Chondrocyte (in vitro differentiated cells): ENCODE measurements at regions not wholly inside any gene's neighbourhood (a gene's known extent, or its start where the extent isn't known, plus 50 kb on each side); places are given as distances from the start of the nearest gene placed in this dataset.
"Not testable (repeated sequence)": the region's sequence is repeated elsewhere in the genome, so short reads cannot be mapped to it uniquely, and the experiment has no call there.

Source experiments
- DNase-seq: peaks from one replicate; pipeline ENCODE4 v3.0.0; 2021; ENCODE audit warnings: mixed read lengths, low spot score
- H3K27ac Mint-ChIP-seq: one replicate; pipeline ENCODE4 v1.8.0; 2021; ENCODE audit warnings: mild to moderate bottlenecking, moderate library complexity, mixed read lengths; ENCODE audit not compliant: unreplicated experiment
- H3K27me3 Mint-ChIP-seq: 2 replicates; pipeline ENCODE4 v1.8.0; 2021; ENCODE audit warnings: low read depth, mixed read lengths
- H3K36me3 Mint-ChIP-seq: 2 replicates; pipeline ENCODE4 v1.8.0; 2021; ENCODE audit warnings: low read depth, mixed read lengths
- H3K4me1 Mint-ChIP-seq: 2 replicates; pipeline ENCODE4 v1.8.0; 2021; ENCODE audit warnings: low read depth, mild to moderate bottlenecking, mixed read lengths
- H3K4me3 Mint-ChIP-seq: one replicate; pipeline ENCODE4 v1.8.0; 2021; ENCODE audit warnings: mild to moderate bottlenecking, moderate library complexity, mixed read lengths; ENCODE audit not compliant: unreplicated experiment
- H3K9me3 Mint-ChIP-seq: 2 replicates; pipeline ENCODE4 v1.8.0; 2021; ENCODE audit warnings: low read depth, mixed read lengths
- TF ChIP-seq, protein P1 (sequence below): fragments of 200-600 bp; sonication (generic); IDR thresholded peaks from 2 replicates; pipeline ENCODE4 v1.5.0; 2021; ENCODE audit warnings: antibody characterized with exemption, mild to moderate bottlenecking, moderate library complexity

DNA sequence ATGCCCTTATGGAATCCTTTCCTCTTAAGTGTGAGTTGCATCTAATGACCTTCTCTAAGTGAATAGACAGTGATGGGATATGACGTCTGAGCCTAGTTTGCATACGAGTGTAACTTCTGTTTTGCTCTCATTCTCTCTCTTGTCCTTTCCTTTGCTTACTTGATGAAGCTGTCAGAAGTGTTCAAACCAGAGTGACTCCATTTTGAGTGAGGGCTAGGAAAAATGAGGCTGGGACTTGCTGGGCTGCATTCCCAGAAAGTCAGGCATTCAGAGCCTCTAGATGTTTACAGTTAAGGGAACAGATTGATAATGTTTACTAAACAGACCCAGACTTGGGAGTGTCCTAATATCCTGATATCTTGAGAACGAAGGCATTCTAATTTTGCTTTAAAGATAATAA, 311.2 kb upstream of the SOX4 start:
- not testable (repeated sequence) for H3K9me3 Mint-ChIP-seq, H3K27ac Mint-ChIP-seq, DNase-seq, H3K36me3 Mint-ChIP-seq, H3K4me1 Mint-ChIP-seq, H3K27me3 Mint-ChIP-seq, H3K4me3 Mint-ChIP-seq

DNA sequence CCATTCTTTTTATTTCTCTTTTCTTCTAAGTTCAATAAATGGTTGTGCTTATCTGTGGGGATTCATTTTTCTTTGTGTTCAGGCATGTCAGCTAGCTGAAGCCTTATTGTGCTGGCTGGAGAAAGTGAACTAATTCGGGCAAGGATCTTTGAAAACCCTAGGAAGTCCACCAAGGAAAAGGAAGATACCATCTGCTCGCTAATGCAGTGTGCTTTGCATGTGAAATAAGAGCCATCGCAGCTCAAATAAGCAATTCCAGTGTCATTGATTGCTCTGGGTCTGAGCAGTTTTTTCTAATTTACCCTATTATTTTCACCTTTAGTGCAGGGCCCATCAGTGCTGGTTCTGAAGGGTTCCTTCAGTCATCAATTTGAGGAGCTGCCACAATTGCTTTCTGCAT, 309.4 kb upstream of the SOX4 start:
- Mint-ChIP-seq H3K36me3 (no peaks in the 10 kb centered on the region), H3K27me3 (no peaks in the 10 kb centered on the region)
- TF ChIP-seq, protein P1, sequence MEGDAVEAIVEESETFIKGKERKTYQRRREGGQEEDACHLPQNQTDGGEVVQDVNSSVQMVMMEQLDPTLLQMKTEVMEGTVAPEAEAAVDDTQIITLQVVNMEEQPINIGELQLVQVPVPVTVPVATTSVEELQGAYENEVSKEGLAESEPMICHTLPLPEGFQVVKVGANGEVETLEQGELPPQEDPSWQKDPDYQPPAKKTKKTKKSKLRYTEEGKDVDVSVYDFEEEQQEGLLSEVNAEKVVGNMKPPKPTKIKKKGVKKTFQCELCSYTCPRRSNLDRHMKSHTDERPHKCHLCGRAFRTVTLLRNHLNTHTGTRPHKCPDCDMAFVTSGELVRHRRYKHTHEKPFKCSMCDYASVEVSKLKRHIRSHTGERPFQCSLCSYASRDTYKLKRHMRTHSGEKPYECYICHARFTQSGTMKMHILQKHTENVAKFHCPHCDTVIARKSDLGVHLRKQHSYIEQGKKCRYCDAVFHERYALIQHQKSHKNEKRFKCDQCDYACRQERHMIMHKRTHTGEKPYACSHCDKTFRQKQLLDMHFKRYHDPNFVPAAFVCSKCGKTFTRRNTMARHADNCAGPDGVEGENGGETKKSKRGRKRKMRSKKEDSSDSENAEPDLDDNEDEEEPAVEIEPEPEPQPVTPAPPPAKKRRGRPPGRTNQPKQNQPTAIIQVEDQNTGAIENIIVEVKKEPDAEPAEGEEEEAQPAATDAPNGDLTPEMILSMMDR = no peak

DNA sequence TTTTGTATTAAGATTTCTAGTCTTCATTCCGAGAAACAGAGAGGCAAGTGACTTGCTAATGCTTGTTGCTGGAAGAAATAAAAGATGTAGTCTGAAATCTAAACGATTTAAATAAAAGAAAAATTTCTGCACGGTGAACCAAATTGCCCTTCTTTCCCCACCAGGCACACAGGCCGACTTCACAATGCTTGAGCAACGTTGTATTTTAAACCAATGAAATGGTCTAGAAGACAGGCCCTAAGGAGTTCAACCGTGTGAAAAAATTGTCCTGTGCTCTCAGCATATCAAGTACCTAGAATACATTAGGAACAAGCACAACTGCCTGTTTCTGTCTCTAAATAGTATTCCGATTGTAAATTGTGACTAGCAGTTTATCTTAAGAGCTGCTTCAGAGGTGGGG, 308.8 kb upstream of the SOX4 start:
- Mint-ChIP-seq H3K27me3 (no peaks in the 10 kb centered on the region), H3K36me3 (no peaks in the 10 kb centered on the region), H3K4me1 (peaks cover 5% of the 10 kb centered on the region), H3K4me3 (no peak overlapping the region), H3K27ac (no peak overlapping the region), H3K9me3 (peaks cover 2% of the 10 kb centered on the region)
- TF ChIP-seq, protein P1 = no peak
- DNase-seq = no peak

More for the DNA sequence above, 309.4 kb upstream of the SOX4 start:
- no peak for DNase-seq
- no peak overlapping the region for H3K4me3 Mint-ChIP-seq
- peaks cover 2% of the 10 kb centered on the region for H3K9me3 Mint-ChIP-seq
- H3K27ac Mint-ChIP-seq = no peak overlapping the region
- peaks cover 5% of the 10 kb centered on the region for H3K4me1 Mint-ChIP-seq

DNA sequence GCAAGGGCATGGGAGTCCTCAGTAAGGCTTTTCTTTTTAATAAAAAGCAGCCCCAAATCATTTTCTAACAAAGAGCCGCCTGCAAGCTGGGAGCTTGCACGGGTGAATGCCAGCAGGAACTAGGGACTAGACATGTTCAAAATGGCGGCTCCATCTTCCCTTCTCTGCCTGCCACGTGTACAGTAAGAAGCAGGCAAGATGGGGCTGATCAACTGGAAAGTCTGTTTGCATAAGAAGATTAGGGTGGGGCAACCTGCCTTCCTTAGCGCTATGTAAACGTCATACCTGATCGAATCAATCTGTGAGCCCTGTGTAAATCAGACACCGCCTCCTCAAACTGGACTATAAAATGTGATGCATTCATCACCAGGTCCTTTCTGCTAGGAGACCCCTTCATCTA, 299.4 kb upstream of the SOX4 start:
- Mint-ChIP-seq H3K9me3 (no peaks in the 10 kb centered on the region), H3K4me1 (no peaks in the 10 kb centered on the region), H3K27me3 (no peaks in the 10 kb centered on the region), H3K4me3 (no peak overlapping the region), H3K27ac (no peak overlapping the region), H3K36me3 (no peaks in the 10 kb centered on the region)
- TF ChIP-seq, protein P1 = no peak
- DNase-seq = no peak

DNA sequence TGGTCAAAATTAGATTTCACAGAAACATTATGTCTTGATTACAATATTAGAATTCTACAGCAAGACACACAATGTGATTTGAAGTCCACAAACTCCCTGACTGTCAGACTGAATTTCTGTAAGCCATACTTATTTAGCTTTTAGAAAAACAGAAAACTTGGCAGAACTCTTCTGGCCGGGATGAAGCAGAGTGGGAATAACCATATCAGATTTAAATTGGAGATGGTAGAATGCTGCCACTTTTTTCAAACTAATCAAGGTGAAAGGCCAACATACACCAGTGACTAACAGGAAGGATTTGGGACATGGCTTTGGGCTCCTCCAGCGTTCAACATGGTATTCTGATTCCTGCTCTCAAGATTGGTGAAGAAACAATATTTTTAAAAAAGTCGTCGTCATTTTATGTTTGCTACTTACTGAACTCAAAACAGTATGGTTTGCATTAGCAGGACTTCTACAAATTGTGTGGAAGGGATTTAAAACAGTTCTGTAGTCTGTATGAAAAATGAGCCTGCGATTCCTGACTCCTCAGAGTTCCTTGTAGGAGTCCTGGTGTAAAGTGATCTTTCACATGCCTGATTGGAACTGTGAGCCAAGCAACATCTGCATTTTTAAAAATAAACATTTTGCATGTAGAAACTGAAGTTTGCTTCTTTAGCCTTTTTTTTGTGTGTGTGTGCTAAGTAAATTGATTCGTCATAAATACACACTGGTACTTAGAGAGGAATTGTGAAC, 297.9 kb upstream of the SOX4 start:
- peaks cover 3% of the 10 kb centered on the region for H3K36me3 Mint-ChIP-seq
- H3K4me3 Mint-ChIP-seq = no peak overlapping the region
- no peaks in the 10 kb centered on the region for H3K27me3 Mint-ChIP-seq
- H3K9me3 Mint-ChIP-seq = peaks cover 10% of the 10 kb centered on the region
- no peaks in the 10 kb centered on the region for H3K4me1 Mint-ChIP-seq
- H3K27ac Mint-ChIP-seq = no peak overlapping the region
- TF ChIP-seq, protein P1 = no peak
- no peak for DNase-seq

DNA sequence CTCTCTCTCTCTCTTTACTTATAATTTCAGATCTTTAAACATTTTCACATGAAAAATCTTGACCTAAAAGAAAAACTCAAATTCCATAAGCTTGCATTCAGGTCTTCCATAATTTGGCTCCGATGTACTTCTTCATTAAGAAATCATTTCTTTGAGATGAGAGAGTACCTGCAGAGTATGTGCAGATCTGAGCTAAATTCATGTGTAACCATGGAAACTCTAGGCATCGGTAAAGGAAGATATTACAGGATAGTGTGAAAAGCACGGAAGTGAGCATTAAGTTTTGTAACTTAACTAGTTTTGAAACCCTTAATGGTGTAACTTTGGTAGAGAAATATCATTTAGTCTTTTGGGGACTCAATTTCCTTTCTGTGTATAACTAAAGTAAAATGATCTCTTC, 295.9 kb upstream of the SOX4 start:
- Mint-ChIP-seq H3K4me1 (no peaks in the 10 kb centered on the region), H3K4me3 (no peak overlapping the region), H3K27ac (no peak overlapping the region), H3K36me3 (peaks cover 3% of the 10 kb centered on the region), H3K9me3 (peaks cover 16% of the 10 kb centered on the region), H3K27me3 (no peaks in the 10 kb centered on the region)
- DNase-seq = no peak
- TF ChIP-seq, protein P1 = no peak
